Activated CD4-positive, CD25-positive, alpha-beta regulatory T cell treated with anti-CD3 and anti-CD28 coated beads, Interleukin-2, amount 50 U/mL, for 24 hours (primary cell): ENCODE measurements at regions not wholly inside any gene's neighbourhood (a gene's known extent, or its start where the extent isn't known, plus 50 kb on each side); places are given as distances from the start of the nearest gene placed in this dataset.
"Not testable (repeated sequence)": the region's sequence is repeated elsewhere in the genome, so short reads cannot be mapped to it uniquely, and the experiment has no call there.

ENCODE experiments used
- ATAC-seq, 2 donors: fragments of 150-1000 bp; cut with Tn5 transposase; one replicate each; pipeline ENCODE4 v1.10.0; 2021; ENCODE audit warnings: mild to moderate bottlenecking in 1 of 2, moderate library complexity in 1 of 2

GRCh38 chr13:86253497-86253896, 454.3 kb upstream of the SLITRK6 start:
- not testable (repeated sequence) for ATAC-seq

DNA sequence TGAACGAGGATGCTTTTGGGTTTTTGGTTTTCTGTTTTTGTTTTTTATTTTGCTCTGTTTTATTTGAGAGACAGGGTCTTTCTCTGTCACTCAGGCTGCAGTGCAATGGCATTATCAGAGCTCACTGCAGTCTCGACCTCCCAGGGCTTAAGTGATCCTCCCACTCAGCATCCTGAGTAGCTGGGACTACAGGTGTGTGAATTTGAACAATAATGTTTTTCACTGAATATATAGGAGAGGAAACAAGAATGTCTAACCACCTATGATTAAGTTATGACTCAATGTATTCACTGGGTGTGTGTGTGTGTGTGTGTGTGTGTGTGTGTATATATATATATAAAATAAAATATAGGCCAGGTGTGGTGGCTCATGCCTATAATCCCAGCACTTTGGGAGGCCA, 456.6 kb upstream of the SLITRK6 start:
- not testable (repeated sequence) for ATAC-seq

GRCh38 chr13:86269511-86269910, 470.3 kb upstream of the SLITRK6 start:
- ATAC-seq = no peak

- ATAC-seq = no peak
Observed at GRCh38 chr13:86282442-86282841, 483.2 kb upstream of the SLITRK6 start.

DNA sequence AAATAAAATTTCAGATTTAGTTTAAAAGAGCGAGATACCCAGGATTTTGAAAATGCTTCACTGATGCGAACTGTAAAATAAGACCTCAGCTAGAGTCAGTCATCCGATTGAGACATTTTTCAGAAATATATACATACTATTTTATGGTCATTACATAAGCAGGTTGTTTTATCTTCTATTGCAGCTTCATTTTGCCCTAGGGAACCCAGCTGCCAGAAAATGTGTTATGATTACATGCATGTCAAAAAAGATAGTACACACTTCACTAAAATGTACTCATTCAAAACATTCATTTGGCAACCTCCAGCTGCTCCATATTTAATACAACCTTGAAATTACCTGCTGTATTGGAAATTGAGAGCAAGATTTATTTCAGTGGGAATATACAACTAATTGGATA, 483.8 kb upstream of the SLITRK6 start:
- no peak for ATAC-seq

GRCh38 chr13:86298725-86299124, 499.5 kb upstream of the SLITRK6 start:
- no peak for ATAC-seq

DNA sequence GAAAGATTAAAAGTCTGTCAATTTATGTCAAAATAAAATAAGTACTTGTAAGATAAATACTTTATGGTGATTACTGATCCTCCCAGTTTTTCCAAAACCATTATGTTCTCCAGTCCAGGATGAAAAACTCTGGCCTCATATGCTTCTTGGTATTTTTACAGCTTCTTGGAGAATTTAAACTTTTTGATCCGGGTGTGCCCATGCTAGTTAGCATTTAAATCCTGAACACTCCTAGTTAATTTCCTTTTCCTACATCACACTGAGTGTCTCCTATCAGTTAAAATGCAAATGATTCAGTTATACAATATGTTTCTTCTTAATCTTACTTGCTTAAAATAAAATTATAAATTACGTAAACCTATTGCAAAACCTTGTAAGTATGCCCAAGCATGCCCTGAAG, 499.9 kb upstream of the SLITRK6 start:
- ATAC-seq = no peak

DNA sequence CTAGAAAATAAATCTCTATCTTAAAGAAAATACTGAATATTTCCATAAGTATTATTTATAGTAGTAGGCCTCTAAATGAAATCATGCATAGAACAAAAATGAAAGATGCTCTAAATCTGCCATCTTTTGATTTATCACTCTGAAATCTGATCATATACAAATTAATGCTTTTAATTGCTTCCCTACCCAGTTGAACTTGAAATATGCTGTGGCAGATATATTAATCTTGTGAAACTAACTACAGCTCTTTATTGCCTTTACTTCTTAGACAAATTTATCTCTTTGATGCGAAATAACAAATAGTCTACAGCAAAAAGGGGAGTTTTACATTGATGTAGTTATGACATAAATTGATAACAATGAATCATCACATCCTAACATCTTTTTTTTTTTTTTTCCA, 510.7 kb upstream of the SLITRK6 start:
- ATAC-seq = no peak

- no peak for ATAC-seq
Observed at GRCh38 chr13:86313421-86313820, 514.2 kb upstream of the SLITRK6 start.

DNA sequence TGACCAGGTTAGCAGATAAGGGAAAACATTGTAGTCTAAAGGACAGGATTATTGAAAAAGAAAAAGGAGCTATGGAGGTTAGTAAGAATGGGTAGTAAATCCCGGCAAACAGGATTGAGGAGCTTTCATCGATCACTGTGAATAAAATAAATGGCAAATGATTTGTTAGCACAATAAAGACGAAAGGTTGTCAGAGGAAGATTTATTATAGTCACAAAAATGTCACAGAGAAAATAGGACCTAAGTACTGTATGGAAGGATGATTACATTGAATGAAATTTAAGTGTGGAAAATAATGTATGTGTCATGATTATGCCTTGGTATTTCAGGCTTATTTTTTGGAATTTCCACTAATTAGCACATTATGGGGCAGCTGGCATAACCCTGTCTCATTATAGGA, 519.2 kb upstream of the SLITRK6 start:
- ATAC-seq = no peak

DNA sequence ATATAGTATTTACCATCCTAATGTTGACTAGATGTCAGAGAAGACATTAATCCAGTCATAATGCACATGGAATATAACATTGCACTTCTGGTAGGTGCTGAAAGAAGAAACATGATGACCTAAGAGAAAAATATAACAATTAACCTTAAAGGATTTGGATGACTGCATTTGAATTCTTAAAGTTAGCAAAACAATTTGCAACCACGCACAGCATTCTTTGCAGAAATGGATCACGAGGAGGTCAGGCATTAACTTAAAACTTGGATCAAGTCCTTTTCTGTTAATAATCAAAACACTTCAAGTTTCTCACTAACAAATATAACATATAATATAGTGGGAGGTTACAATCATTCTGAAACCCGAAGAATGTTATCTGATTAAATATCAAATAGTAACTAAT, 525.0 kb upstream of the SLITRK6 start:
- no peak for ATAC-seq

- ATAC-seq = no peak
Observed at GRCh38 chr13:86355301-86355700, 556.1 kb upstream of the SLITRK6 start.

DNA sequence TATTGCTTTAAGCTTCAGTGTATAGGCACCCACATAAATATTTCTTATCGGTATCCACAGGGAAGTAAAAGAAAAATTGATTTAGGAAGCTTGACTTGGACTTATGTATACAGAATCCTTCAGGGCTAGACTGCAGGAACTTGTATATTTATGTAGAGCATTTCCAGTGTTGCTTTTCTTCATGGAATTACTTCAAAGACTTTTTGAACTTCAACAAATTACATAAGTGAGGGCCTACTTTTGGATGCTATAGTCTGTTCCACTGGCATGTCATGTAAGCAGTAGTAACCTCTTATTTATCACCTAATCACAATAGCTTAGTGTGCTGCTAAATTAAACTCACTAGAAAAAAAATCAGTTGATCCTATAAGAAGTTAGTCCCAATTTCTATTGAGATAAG, 557.9 kb upstream of the SLITRK6 start:
- no peak for ATAC-seq

- ATAC-seq = not testable (repeated sequence)
Observed at GRCh38 chr13:86363749-86364148, 564.5 kb upstream of the SLITRK6 start.

- no peak for ATAC-seq
Observed at GRCh38 chr13:86368924-86369323, 569.7 kb upstream of the SLITRK6 start.

GRCh38 chr13:86377451-86377850, 578.2 kb upstream of the SLITRK6 start:
- ATAC-seq = no peak

GRCh38 chr13:86378628-86379027, 579.4 kb upstream of the SLITRK6 start:
- no peak for ATAC-seq

- ATAC-seq = no peak
Observed at GRCh38 chr13:86383151-86383550, 583.9 kb upstream of the SLITRK6 start.

- ATAC-seq = no peak
Observed at GRCh38 chr13:86383561-86383960, 584.3 kb upstream of the SLITRK6 start.

GRCh38 chr13:86397635-86398034, 598.4 kb upstream of the SLITRK6 start:
- no peak for ATAC-seq

GRCh38 chr13:86399572-86399971, 600.4 kb upstream of the SLITRK6 start:
- ATAC-seq = no peak

DNA sequence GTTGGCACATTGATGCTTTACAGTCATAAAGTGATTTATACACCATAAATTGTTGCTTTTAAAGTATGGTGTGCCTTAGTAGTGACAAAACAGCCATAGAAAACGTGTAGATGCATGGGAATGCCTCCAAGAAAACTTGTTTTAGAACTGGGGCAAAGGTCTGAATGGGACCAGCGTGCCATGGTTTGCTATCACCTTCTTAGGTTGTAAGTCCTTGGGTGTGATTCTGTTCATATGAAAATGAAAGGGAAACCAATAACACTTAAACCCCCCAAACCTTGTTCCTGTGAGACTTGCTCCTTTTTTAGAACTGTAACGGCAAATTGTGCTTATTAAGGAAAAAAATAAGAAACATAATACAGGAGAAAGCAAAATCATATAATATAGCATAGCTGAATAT, 603.3 kb upstream of the SLITRK6 start:
- no peak for ATAC-seq

- ATAC-seq = no peak
Observed at GRCh38 chr13:86403181-86403580, 604.0 kb upstream of the SLITRK6 start.

DNA sequence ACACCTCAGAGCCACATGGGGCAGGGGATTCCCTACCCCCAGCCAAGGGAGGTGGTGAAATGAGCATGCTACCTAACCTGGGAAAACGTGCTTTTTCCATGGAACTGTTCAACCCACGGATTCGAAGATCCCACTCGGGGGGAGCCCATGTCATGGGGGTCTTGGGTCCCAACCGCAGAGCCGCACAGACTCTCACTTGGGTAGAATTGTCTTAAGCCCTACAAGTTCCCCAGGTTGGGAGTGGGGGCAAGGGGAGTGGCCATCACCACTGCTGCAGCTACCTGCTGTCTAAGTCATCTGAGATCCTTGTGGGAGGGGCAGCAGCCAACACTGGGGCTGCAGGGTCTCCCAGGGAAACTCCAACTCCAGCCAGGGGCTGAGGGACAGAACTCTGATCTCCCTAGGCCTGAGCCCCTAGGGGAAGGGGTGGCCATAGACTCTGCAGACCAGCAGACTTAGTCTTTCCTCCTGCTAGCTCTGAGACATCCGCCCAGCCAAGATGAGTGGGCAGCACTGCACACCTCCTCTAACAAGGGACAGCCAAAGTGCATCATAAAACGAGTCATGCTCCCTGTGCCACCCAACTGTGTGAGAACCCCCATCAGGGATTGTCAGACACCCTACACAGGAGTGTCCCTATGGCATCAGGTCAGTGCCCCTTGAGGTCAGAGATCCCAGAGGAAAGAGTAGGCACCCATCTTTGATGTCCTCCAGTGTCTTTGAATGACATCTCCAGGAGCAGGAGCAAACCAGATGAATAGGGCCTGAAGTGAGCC, 610.4 kb upstream of the SLITRK6 start:
- no peak for ATAC-seq

DNA sequence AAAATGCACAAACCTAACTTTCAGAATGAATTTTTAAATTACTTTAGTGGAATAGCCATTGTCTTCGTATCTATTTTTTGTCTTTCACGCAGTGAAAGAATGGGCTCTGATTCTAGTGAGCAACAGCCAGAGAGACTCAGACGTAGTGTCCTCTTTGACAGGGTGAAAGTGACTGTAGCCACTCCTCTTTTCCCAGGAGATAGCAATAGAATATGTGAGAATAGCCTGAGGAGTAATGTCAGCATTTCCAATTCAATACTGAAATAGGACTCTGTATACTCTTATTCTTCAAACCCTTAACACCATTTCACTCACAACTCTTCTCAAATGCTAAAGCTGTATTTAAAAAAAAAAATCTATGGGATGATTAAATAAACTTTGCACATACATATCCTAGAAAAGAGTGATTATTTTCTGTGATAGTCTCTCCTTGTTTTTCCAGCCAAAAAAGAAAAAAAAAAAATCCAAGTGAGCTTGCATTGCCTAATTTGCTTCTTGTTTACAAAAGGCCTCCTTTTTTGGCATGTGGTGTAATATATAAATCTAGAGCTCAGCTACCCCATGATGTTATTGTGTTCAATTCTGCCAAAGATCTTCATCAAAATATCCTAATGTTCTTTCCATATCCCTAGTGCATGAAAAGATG, 626.1 kb upstream of the SLITRK6 start:
- ATAC-seq = no peak
